ENCODE measurements at regions not wholly inside any gene's neighbourhood (a gene's known extent, or its start where the extent isn't known, plus 50 kb on each side); places are given as distances from the start of the nearest gene placed in this dataset.

DNA sequence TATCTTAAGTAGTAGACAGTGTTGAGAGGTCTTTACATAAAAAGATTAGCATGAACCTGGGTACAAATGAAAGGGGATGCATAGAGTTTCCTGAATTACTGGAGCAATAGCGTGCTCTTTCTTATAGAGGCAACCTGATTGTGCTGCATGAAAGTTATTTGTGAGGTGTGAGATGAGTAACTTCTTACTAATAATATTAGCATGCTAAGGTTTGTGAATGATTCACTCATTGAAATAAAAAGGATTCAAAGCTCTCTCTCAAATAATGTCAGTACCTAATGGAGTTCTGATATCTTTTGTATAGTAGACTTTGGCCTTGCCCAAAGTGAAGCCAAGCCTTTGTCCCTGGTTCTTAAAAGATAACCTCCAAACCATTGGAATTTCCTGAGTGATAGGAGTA is 131.0 kb upstream of the CXXC4 start:
- Histone ChIP-seq H3K4me1 (ENCODE audit: control insufficient read depth, insufficient read depth, low read length) (no peaks in the 10 kb centered on the region), H3K9me3 (ENCODE audit: control insufficient read depth, insufficient read depth, low read depth, low read length) (no peaks in the 10 kb centered on the region), H3K4me3 (ENCODE audit: low read depth, low read length) (no peak overlapping the region), H3K36me3 (ENCODE audit: control insufficient read depth in 2 of 2, insufficient read depth in 1 of 2, low read length in 2 of 2) (no peaks in the 10 kb centered on the region), H3K27ac (ENCODE audit: extremely low read depth, low read depth, low read length) (no peak overlapping the region)
- CTCF ChIA-PET, result no interaction called here
- TF ChIP-seq ZNF292 (tag by site-specific recombination; IDR thresholded peaks at IDR 0.05; ENCODE audit: borderline replicate concordance, low read depth) (no peak), MZF1 (tag by site-specific recombination; IDR thresholded peaks at IDR 0.05; ENCODE audit: borderline replicate concordance) (no peak), ZFP69B (tag by site-specific recombination; IDR thresholded peaks at IDR 0.05) (no peak), EGR2 (tag by site-specific recombination; IDR thresholded peaks at IDR 0.05; ENCODE audit: low read depth) (no peak), ZNF223 (tag by site-specific recombination; IDR thresholded peaks at IDR 0.05) (no peak), ZNF184 (tag by site-specific recombination; IDR thresholded peaks at IDR 0.05) (no peak), ZNF121 (tag by site-specific recombination; IDR thresholded peaks at IDR 0.05) (no peak), ZNF521 (tag by site-specific recombination; IDR thresholded peaks at IDR 0.05) (no peak), ZNF548 (tag by site-specific recombination; IDR thresholded peaks at IDR 0.05) (no peak), ZNF398 (tag by site-specific recombination; IDR thresholded peaks at IDR 0.05) (no peak), ZNF560 (tag by site-specific recombination; IDR thresholded peaks at IDR 0.05; ENCODE audit: borderline replicate concordance) (no peak)
- TF ChIP-seq, protein P1, sequence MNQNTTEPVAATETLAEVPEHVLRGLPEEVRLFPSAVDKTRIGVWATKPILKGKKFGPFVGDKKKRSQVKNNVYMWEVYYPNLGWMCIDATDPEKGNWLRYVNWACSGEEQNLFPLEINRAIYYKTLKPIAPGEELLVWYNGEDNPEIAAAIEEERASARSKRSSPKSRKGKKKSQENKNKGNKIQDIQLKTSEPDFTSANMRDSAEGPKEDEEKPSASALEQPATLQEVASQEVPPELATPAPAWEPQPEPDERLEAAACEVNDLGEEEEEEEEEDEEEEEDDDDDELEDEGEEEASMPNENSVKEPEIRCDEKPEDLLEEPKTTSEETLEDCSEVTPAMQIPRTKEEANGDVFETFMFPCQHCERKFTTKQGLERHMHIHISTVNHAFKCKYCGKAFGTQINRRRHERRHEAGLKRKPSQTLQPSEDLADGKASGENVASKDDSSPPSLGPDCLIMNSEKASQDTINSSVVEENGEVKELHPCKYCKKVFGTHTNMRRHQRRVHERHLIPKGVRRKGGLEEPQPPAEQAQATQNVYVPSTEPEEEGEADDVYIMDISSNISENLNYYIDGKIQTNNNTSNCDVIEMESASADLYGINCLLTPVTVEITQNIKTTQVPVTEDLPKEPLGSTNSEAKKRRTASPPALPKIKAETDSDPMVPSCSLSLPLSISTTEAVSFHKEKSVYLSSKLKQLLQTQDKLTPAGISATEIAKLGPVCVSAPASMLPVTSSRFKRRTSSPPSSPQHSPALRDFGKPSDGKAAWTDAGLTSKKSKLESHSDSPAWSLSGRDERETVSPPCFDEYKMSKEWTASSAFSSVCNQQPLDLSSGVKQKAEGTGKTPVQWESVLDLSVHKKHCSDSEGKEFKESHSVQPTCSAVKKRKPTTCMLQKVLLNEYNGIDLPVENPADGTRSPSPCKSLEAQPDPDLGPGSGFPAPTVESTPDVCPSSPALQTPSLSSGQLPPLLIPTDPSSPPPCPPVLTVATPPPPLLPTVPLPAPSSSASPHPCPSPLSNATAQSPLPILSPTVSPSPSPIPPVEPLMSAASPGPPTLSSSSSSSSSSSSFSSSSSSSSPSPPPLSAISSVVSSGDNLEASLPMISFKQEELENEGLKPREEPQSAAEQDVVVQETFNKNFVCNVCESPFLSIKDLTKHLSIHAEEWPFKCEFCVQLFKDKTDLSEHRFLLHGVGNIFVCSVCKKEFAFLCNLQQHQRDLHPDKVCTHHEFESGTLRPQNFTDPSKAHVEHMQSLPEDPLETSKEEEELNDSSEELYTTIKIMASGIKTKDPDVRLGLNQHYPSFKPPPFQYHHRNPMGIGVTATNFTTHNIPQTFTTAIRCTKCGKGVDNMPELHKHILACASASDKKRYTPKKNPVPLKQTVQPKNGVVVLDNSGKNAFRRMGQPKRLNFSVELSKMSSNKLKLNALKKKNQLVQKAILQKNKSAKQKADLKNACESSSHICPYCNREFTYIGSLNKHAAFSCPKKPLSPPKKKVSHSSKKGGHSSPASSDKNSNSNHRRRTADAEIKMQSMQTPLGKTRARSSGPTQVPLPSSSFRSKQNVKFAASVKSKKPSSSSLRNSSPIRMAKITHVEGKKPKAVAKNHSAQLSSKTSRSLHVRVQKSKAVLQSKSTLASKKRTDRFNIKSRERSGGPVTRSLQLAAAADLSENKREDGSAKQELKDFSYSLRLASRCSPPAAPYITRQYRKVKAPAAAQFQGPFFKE (tag by site-specific recombination; IDR thresholded peaks at IDR 0.05; ENCODE audit: borderline replicate concordance), result no peak
- POLR2A ChIA-PET, result no interaction called here

DNA sequence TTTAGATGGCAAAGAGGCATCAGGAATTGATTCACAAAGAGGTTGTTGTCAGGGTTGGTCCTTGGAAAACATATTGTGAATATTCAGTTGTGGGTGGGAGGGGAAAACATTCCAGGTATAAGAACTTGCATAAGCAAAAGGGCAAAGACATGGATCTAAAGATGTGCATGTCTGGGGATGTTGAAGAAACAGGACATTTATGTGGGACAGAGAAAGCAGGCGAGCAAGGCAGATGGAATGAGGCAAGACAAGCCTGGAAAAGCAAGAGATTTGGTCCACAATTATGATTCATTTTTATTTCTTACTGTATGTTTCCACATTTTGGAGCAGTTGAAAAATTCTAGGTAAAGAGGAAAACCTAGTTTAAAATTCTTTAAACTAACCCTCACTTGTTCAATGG is 134.9 kb upstream of the CXXC4 start:
- H3K4me1 ChIP-seq (ENCODE audit: control insufficient read depth, insufficient read depth, low read length), result no peaks in the 10 kb centered on the region
- POLR2A ChIA-PET, result no interaction called here
- H3K27ac ChIP-seq (ENCODE audit: extremely low read depth, low read depth, low read length), result no peak overlapping the region
- H3K4me3 ChIP-seq (ENCODE audit: low read depth, low read length), result no peak overlapping the region
- CTCF ChIA-PET, result no interaction called here
- no peaks in the 10 kb centered on the region for H3K36me3 ChIP-seq (ENCODE audit: control insufficient read depth in 2 of 2, insufficient read depth in 1 of 2, low read length in 2 of 2)
- H3K9me3 ChIP-seq (ENCODE audit: control insufficient read depth, insufficient read depth, low read depth, low read length), result no peaks in the 10 kb centered on the region
- TF ChIP-seq ZBTB7A (tag by site-specific recombination; IDR thresholded peaks at IDR 0.05; ENCODE audit: low read depth) (no peak), ZFP69B (tag by site-specific recombination; IDR thresholded peaks at IDR 0.05) (no peak), ZSCAN30 (tag by site-specific recombination; IDR thresholded peaks at IDR 0.05) (no peak), ZNF571 (tag by site-specific recombination; IDR thresholded peaks at IDR 0.05) (no peak), KLF10 (tag by site-specific recombination; IDR thresholded peaks at IDR 0.05) (no peak), ZNF768 (tag by site-specific recombination; IDR thresholded peaks at IDR 0.05) (no peak), ZNF362 (tag by site-specific recombination; IDR thresholded peaks at IDR 0.05) (no peak), ZNF37A (tag by site-specific recombination; IDR thresholded peaks at IDR 0.05) (no peak), ZNF560 (tag by site-specific recombination; IDR thresholded peaks at IDR 0.05; ENCODE audit: borderline replicate concordance) (no peak), ZNF18 (tag by site-specific recombination; IDR thresholded peaks at IDR 0.05) (no peak), YY1 (tag by site-specific recombination; IDR thresholded peaks at IDR 0.05) (no peak)
- TF ChIP-seq, protein P2, sequence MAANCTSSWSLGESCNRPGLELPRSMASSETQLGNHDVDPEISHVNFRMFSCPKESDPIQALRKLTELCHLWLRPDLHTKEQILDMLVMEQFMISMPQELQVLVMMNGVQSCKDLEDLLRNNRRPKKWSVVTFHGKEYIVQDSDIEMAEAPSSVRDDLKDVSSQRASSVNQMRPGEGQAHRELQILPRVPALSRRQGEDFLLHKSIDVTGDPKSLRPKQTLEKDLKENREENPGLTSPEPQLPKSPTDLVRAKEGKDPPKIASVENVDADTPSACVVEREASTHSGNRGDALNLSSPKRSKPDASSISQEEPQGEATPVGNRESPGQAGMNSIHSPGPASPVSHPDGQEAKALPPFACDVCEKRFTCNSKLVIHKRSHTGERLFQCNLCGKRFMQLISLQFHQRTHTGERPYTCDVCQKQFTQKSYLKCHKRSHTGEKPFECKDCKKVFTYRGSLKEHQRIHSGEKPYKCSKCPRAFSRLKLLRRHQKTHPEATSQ (tag by site-specific recombination; IDR thresholded peaks at IDR 0.05), result no peak
- TF ChIP-seq, protein P3, sequence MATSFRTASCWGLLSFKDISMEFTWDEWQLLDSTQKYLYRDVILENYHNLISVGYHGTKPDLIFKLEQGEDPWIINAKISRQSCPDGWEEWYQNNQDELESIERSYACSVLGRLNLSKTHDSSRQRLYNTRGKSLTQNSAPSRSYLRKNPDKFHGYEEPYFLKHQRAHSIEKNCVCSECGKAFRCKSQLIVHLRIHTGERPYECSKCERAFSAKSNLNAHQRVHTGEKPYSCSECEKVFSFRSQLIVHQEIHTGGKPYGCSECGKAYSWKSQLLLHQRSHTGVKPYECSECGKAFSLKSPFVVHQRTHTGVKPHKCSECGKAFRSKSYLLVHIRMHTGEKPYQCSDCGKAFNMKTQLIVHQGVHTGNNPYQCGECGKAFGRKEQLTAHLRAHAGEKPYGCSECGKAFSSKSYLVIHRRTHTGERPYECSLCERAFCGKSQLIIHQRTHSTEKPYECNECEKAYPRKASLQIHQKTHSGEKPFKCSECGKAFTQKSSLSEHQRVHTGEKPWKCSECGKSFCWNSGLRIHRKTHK (tag by site-specific recombination; IDR thresholded peaks at IDR 0.05), result no peak

All from HEK293 (cell line).